T-helper 9 cell (primary cell): ENCODE measurements at regions not wholly inside any gene's neighbourhood (a gene's known extent, or its start where the extent isn't known, plus 50 kb on each side); places are given as distances from the start of the nearest gene placed in this dataset.

ENCODE experiments used
- DNase-seq: peaks from one replicate; pipeline ENCODE4 v3.0.0-alpha.2; 2020

DNA sequence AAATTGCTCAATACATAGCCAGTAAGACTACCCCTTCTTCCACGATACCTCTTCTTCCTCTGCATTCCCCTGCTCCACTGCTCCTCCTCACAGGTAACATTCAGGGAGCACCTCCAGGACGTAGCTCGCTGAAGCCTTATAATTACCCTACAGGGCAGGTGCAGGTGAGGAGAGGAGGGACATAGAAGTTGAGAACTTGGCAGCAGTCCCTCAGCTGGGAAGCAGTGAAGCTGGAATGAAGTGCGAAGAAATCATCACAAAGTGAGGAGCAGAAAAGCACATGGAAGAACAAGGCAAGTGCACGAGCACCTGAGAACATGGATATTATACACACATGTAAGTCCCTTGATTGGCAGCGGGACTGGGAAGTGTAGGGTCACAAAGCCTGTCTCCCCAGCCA lies 118.2 kb downstream of the HSD17B3 start:
- no peak for DNase-seq

DNA sequence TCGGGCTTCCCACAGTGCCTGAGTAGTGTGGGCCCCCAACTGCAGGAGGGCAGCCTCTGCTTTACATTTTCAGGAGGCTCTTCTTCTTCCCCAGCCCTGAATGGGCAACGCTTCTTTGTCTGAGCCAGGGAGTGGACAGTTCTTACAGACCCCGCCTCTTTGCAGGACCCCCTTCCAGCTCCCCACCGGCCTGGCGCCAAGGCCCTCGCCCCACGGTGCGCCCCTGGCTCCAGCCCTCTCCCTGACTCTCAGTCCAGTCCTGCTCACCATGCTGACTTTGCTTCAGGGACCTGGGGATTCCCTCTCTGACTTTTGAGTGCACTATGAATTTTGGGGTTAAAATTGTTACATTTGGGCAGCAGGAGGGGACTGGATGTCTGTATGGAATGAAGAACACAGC lies 123.8 kb downstream of the HSD17B3 start:
- no peak for DNase-seq

DNA sequence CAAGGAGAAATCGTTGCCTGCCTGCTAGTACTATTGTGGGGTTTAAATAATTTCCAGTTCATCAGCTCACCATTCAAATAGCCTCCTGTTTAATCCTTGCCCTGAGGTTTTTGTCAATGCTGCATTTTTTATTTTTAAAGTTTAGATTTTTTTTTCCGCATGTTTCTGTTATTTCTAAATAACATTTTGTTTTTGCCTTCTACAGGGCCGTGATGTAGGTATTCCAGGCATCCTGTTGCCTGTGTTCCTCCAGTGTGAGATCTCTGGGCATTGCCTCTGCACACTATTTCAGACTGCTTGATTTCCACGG lies 124.3 kb downstream of the HSD17B3 start:
- DNase-seq = no peak

DNA sequence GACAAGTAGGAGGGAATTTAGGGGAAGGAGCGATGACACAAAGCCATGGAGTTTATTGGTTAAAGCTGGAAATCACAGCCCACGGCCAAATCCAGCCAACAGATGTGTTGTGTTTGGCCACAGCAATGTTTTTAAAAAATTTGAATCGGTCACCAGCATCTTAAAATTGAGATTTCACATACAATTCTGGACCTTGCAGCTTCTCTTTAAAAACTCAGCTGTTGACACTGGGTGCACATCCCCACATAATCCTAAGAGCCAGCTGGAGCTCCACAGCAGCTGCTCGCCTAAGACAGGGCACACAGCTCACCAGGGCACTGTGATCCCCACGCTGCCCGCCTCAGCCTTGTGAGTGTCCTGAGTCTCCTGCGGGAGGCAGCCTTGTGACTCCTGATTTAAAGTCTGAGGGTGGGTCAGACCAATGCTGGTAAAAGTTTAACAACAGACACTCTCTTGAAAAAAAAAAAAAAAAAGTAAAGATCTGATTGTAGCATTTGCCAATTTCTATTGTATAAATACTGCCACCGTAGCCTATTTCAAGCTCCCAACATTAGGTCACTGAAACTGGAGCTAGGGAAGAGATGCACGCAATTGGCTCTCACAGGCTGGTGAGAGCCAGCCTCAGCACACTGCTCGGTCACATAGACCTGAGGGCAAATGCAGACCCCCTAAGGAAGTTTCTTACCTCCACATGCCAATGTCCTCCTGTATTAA lies 124.8 kb downstream of the HSD17B3 start:
- DNase-seq = no peak

DNA sequence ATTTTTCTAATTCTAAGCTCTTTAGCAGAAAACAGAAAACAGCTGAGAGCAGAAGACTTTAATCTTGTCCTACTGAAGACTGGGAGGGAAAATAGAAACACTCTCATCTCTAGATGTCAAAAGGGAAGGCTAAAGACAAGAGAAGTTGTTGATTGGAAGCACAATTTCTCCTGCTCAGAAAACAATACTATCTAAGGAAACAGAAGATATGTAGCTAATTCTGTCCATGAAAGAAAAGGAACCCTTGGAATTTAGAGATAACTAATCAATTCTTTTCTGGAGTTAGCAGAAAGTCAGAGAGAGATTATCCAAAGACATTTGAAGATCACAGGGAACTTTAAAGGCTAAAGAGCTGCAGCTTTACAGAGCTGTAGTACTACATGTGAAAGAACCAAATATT lies 126.2 kb downstream of the HSD17B3 start:
- no peak for DNase-seq

DNA sequence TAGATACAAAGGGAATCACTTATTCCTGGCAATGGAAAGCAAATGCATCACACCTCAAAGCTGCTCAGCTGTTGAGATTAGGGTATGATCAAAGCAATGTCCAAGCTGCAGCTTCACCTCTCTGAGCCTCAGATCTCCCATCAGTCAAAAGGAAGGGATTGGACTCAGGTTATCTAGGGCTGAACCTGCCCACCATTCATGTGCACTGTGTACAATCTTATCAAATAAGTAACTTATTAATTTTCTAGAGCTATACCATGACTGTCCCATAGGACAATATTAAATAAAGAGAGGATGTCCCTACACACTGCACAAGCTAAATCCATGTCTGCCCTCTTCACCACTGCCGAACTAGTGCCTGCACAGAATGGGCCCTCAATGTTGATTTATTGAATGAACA lies 127.0 kb downstream of the HSD17B3 start:
- DNase-seq = no peak

DNA sequence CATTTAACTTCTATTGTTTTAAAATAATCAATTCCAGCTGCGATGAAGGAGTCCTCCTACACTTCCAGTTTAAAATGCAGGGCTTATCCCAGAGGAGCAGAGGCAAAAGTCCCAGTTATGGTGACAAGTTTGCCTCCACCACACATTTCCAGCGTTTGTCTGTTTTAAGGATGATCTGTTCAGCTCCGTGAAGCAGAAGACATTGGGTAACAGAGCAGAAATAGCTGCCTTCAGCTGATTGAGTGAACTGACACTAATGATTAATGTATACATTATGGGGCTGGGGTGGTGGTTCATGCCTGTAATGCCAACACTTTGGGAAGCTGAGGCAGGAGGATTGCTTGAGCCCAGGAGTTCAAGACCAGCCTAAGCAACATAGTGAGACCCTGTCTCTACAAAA lies 127.6 kb downstream of the HSD17B3 start:
- DNase-seq = no peak

DNA sequence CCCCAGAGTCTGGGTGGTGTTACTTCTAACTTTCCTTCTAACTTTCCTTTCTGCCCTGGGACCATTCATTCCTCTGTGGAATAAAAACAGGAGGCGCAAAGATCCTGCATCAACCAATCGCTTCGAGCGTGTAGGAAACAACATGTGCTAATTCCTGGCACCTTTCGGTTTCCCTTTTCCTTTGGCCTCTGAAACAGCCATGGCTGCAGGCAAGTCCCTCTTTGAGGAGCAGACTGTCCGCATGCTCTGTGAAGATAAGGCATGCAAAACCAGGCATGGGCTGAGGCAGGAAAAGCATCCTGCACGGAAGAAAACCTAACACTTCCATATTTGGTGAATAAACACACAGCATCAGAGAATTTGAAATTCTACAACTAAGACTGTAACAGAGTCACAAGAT lies 128.3 kb downstream of the HSD17B3 start:
- no peak for DNase-seq

DNA sequence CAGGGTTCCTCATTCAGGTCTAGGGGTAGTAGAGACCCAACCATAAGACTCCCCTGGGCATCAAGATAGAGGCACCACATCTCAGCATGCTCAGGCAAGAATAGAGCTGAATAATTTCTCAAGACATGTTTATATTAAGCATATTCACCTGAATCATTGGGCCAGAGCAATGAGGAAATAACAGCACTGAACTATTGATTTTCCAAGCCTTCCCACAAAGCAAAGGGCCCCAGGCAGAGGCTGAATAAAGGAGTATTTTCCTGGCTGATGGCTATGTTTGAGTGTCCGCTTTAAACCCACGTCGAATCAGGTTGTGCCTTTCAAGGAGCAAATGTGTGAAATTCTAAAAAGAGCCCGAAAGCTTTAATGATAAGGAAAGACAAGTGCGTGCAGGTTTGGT lies 129.2 kb downstream of the HSD17B3 start:
- no peak for DNase-seq

DNA sequence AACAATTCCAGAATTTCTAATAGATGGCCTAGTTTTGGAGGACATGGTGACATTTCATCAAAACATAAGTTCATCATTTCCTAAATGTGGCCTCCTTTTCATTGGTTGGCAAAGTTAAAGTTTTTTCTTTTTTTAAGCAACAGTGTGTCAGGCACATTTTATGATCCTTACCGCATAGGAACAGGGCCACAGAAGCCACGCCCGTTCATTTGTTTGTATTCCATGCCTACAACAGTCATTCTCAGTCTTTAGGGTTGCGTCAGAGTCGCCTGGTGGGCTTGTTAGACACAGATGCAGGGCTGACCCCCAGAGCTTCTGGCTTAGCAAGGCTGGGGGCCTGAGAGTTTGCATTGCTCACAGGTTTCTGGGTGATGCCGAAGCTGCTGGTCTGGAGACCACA lies 130.2 kb downstream of the HSD17B3 start:
- no peak for DNase-seq

DNA sequence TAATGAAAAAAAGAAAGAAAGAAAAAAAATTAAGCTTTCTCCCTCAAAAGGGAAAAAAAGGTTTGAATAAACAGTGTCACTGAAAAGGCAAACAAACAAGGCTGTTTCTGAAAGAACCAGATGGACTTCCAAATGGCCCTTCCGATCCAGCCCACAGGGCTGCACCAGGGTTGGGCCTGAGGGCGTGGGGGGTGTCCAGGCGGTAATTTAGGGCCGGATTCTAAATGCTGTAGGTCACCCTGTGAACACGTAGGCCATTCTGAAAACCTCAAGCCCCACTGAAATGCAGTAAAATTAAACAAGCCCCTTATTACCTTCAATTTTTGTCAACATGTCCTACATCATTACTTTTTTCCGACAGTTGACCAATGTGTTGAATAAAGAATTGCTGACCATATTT lies 132.1 kb downstream of the HSD17B3 start:
- no peak for DNase-seq

DNA sequence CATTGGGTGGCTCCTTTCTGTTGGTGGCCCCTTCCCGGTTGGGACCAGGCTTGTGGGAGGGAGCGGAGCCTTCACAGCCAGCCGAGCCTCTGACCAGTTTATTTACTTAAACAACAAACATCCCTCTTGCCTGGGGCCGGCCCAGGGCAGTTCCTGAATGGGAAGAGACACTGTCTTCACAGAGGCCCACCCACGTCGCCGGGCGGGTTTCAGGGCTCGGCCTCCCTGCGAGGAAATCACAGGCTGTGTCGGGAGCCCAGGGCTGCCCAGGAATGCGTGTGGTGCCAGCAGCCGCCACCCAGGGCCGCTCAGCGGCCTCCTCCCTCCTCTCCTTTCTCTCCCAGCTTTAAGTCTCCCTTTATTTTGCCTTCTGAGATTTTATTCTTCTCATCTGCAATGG lies 132.5 kb downstream of the HSD17B3 start:
- DNase-seq = no peak

DNA sequence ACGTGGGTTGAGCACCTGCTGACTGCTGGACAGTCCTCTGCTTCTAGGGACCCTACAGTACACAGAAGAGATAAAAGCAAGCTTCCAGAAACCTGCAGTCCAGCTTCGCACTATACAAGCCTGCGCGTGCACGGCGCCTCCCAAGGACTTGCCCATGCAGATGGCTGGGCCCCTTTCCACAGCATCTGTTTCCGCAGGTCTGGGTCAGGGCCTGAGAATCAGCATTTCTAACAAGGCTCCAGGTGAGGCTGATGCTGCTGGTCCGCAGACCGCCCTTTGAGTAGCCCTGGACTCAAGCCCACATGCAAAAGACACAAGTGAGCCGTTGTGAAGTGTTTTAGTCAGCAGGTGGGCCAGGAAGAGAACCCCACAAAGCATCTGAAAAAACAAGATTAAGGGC lies 133.1 kb downstream of the HSD17B3 start:
- DNase-seq = no peak

DNA sequence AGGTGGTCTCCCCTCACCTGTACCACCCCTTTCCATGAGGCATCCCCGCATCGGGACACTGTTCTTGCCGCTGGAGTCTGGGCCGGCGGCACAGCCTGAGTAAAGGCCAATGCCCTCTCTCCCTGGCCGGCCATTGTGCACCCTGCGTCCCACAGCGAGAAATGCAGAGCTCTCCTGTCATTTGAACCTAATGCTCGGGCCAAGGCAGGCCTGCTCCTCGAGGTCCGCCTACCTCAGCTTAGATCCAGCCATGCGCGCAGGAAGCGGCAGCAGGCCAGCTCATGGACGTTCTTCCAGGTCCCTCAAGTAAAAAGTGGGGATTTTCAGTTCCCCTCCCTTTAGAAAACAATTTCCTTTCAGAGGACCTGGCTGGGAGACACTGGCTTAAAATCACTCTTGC lies 135.0 kb downstream of the HSD17B3 start:
- DNase-seq = no peak

DNA sequence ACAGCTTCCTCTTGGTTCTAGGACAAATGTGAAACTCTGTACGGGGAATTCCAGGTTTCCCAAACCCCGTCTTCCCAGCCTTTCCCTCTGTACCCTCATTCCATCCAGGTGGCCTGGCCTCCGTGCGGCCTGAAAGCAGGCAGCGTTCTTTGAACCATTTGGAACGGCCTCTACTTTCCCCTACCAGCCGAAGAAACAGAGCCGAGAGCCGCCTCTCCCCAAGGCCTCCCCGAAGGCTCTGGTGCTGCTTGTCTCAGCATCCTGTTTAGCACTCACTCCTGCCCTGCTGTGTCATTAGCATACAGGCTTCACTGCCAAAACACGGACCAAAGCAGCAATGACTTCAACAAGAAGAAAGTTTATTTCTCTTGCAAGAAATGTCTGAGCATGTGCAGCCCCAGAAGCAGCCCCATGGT lies 137.7 kb downstream of the HSD17B3 start:
- DNase-seq = no peak

DNA sequence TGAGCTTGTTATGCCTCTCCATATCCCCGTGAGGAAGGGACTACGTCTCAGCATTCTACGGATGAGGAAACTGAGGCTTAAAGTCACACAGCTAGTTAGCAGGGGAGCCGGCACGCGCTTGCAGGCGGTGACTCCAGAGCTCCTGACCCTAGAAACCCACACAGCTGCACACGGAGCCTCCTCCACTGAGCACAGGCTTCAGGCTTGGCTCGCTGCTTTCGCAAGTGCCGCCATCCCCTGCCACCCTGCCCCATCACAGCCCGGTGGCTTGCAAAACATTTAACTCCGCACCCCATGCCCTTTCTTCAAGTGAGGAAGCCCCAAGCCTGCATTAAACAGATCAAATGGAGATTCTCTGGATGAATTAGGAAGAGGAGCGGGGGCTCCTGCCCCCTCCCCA lies 138.3 kb downstream of the HSD17B3 start:
- DNase-seq = no peak

DNA sequence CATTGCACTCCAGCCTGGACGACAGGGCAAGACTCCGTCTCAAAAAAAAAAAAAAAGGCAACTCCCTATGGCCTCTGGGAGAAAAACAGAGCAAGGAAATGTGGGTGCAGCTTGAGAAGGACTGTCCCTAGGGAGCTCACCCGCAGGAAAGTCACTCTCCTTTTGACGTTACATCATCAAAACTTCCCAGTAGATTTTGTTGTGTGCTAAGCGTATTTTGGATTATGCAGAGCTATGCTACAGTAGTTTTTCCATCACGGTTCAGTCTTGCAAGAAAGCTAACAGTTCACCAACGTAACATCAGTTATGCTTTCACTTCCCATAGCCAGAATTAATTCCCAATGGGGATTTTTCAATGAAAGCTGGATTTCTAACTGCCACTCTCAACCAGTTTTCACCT lies 138.8 kb downstream of the HSD17B3 start:
- no peak for DNase-seq

DNA sequence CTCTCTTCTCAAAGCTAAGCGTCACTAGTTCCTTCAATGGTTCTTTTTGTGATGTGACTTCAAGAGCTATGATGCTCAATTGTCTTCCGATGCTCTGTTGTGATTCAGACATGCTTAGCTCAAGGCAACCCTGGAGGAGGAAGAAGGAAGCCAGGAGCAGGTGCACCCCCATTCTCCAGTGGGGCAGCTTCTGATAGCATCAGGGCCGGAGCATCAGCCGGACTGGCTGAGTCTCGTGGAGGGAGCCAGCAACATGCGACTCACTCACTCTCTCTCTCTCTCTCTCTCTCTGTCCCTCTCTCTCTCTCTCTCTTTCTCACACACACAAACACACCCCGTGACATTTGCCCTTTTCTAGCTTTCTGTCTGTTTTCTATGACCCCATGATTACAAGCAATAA lies 140.2 kb downstream of the HSD17B3 start:
- no peak for DNase-seq

DNA sequence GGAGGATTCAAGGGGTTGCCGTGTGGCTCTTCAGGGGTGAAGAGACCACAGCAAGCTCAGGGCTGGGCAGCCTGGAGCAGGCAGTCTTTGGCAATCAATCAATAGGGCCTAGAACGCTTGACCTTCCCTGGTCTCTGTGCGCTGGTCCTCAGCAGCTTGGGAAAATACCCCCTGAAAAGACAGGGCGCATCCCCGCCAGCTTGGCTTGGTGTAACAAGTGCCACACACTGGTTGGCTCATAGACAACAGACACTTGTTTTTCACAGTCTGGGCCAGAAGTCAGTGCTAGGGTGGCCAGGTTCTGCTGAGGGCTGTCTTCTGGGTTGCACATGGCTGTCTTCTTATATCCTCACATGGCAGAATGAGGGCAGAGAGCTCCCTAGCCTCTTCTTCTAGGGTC lies 141.1 kb downstream of the HSD17B3 start:
- DNase-seq = no peak

DNA sequence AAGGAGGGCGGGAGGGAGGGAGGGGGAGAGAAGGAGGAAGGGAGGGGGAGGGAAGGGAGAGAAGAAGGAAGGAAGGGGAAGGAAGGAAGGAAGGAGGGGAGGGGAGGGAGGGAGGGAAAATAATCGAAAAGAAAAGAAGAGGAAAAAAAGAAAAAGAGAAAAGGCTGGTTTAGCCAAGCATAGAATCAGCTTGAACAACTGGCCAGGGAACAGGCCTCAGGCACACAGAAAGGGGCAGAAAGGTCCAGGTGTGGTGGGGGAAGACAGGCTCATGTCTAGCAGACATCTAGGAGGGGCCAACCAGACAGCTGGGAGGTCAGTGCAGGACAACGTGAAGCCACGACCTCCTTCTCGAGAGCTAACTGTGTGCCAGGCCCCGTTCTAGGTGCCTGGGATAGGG lies 141.8 kb downstream of the HSD17B3 start:
- DNase-seq = no peak

DNA sequence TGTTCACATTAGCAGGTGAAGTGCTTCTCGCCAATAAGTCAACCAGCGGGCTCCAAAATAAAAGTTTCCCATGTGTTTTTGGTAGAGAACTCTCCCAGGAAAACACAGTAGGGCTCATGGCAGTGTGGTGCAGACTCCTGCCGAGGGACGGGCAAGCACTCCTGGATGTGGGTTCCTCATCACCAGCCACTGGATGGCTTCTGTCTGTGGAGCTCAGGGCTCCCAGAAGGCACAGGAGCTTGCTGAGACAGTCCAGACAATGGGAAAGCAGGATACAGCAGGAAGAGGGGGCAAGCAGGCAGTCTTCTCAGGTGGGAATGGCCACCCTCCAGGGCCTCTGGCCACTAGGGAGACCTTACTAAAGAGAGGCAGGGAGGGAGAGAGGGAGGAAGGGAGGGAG lies 142.4 kb downstream of the HSD17B3 start:
- no peak for DNase-seq

DNA sequence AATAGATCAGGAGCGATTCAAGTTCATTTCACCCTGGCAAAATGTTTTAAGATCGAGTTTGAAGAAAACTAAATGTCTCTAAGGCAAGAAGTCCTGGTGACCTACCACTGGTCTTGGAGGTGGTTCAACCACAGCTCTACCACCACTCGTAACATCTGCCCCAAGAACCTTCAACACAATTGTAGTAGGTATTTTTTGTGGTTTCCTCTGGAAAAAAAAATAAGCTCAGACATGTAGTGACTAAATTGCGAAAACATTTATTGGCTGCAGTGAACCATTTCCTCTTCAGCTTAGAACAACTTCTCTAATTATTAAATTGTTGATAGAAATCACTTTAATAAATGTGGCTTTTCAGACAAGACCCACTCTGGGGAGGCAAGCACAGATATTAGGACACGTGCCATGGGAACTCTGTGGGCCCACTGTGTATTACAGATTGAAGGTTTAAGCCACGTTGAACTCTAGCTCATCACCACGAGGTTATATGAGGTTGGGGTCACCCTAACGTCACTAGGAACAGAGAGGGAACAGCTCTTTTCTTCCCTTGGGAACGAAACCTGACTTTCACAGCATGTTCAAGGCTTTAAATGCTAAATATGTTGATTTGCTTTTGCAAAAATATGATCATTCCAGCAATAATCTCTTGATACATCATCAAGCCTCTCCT lies 142.9 kb downstream of the HSD17B3 start:
- no peak for DNase-seq

DNA sequence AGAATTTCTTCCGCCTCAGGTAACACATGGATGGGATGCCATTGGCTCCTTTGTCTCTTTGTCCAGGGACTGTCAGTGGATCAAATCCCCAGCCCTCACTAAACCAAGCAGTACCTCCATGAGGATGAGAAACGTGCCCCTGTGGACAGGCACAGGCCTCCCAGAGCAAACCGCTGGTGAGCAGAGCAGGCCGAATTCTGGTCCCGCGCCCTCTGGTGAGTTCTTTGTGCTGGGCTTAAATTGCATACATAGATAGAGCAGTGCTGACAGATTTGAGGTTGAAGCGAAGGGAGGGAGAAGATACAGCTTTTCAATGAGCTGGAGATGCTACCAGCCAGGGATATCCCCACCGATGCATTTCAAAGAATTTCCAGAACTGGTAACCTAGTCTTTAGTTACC lies 143.8 kb downstream of the HSD17B3 start:
- DNase-seq = no peak

DNA sequence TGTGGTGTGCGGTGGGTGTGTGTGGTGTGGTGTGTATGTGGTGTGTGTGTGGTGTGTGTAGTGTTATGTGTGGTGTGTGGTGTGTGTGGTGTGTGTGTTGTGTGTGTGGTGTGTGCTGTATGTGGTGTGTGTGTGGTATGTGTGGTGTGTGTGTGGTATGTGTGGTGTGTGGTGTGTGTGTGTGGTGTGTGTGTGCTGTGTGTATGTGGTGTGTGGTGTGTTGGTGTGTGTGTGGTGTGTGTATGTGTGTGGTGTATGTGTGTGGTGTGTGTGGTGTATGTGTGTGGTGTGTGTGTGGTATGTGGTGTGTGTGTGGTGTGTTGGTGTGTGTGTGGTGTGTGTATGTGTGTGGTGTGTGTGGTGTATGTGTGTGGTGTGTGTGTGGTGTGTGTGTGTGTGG lies 144.3 kb downstream of the HSD17B3 start:
- DNase-seq = no peak
